ENCODE measurements at regions not wholly inside any gene's neighbourhood (a gene's known extent, or its start where the extent isn't known, plus 50 kb on each side); places are given as distances from the start of the nearest gene placed in this dataset.

DNA sequence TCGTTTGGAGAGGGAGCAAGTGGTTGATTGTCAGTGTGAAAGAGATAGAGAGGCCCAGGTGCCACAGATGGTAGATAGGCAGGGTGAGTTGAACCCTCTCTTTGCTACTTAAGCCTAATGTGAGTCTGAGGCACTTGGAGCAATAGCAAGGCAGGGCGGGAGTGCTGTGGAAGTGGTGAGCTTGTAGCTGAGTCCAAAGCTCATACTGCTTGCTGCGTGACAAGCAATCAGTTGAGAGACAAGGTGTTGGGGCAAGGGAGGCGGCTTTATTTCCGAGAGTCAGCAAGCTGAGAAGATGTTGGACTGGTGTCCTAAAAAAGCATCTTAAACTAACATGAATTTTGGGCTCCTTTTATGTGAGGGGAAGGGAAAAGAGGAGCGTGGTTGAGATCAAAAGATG, 112.9 kb upstream of the ZKSCAN2 start:
- TF ChIP-seq, protein P1, sequence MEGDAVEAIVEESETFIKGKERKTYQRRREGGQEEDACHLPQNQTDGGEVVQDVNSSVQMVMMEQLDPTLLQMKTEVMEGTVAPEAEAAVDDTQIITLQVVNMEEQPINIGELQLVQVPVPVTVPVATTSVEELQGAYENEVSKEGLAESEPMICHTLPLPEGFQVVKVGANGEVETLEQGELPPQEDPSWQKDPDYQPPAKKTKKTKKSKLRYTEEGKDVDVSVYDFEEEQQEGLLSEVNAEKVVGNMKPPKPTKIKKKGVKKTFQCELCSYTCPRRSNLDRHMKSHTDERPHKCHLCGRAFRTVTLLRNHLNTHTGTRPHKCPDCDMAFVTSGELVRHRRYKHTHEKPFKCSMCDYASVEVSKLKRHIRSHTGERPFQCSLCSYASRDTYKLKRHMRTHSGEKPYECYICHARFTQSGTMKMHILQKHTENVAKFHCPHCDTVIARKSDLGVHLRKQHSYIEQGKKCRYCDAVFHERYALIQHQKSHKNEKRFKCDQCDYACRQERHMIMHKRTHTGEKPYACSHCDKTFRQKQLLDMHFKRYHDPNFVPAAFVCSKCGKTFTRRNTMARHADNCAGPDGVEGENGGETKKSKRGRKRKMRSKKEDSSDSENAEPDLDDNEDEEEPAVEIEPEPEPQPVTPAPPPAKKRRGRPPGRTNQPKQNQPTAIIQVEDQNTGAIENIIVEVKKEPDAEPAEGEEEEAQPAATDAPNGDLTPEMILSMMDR (optimal IDR thresholded peaks at IDR 0.05 in 1 of 3, IDR thresholded peaks at IDR 0.05 in 1 of 3, conservative IDR thresholded peaks at IDR 0.05 in 1 of 3; ENCODE audit: extremely low read depth in 1 of 3, insufficient read depth in 2 of 3, low read length in 3 of 3), result no peak
- TF ChIP-seq EZH2 (IDR thresholded peaks at IDR 0.05; ENCODE audit: low read length), result no peak

Data from keratinocyte (primary cell).